Fibroblast of the conjunctiva (primary cell): ENCODE measurements at regions not wholly inside any gene's neighbourhood (a gene's known extent, or its start where the extent isn't known, plus 50 kb on each side); places are given as distances from the start of the nearest gene placed in this dataset.
A peak's percentile ranks its signal among the peaks of the same experiment; 100 is the strongest.
"Not testable (repeated sequence)": the region's sequence is repeated elsewhere in the genome, so short reads cannot be mapped to it uniquely, and the experiment has no call there.

Experiments
- DNase-seq: peaks from one replicate; pipeline ENCODE4 v3.0.0-alpha.2; 2010; ENCODE audit warnings: low read depth

- DNase-seq, result no peak
Observed at GRCh38 chr3:30521156-30521715, 85.2 kb upstream of the TGFBR2 start.

GRCh38 chr3:30522476-30522875, 83.9 kb upstream of the TGFBR2 start:
- DNase-seq, result no peak

GRCh38 chr3:30523366-30523765, 83.0 kb upstream of the TGFBR2 start:
- DNase-seq, result no peak

- DNase-seq, result no peak
Observed at GRCh38 chr3:30524357-30525040, 81.9 kb upstream of the TGFBR2 start.

GRCh38 chr3:30526031-30526430, 80.4 kb upstream of the TGFBR2 start:
- no peak for DNase-seq

- no peak for DNase-seq
Observed at GRCh38 chr3:30527186-30527585, 79.2 kb upstream of the TGFBR2 start.

- no peak for DNase-seq
Observed at GRCh38 chr3:30527720-30528119, 78.7 kb upstream of the TGFBR2 start.

GRCh38 chr3:30530084-30530483, 76.3 kb upstream of the TGFBR2 start:
- DNase-seq, result no peak

GRCh38 chr3:30531017-30531570, 75.3 kb upstream of the TGFBR2 start:
- no peak for DNase-seq

- DNase-seq, result no peak
Observed at GRCh38 chr3:30535525-30535924, 70.9 kb upstream of the TGFBR2 start.

- DNase-seq, result no peak
Observed at GRCh38 chr3:30538791-30539190, 67.6 kb upstream of the TGFBR2 start.

- no peak for DNase-seq
Observed at GRCh38 chr3:30539206-30539605, 67.2 kb upstream of the TGFBR2 start.

GRCh38 chr3:30539772-30540171, 66.6 kb upstream of the TGFBR2 start:
- no peak for DNase-seq

- not testable (repeated sequence) for DNase-seq
Observed at GRCh38 chr3:30541156-30541555, 65.2 kb upstream of the TGFBR2 start.

- DNase-seq, result no peak
Observed at GRCh38 chr3:30542897-30543296, 63.5 kb upstream of the TGFBR2 start.

GRCh38 chr3:30544812-30545211, 61.6 kb upstream of the TGFBR2 start:
- peak; percentile 57 for DNase-seq

GRCh38 chr3:30546934-30547333, 59.5 kb upstream of the TGFBR2 start:
- no peak for DNase-seq

- DNase-seq, result no peak
Observed at GRCh38 chr3:30547716-30548115, 58.7 kb upstream of the TGFBR2 start.

GRCh38 chr3:30548600-30548999, 57.8 kb upstream of the TGFBR2 start:
- DNase-seq, result no peak

- DNase-seq, result no peak
Observed at GRCh38 chr3:30549600-30549999, 56.8 kb upstream of the TGFBR2 start.

- DNase-seq, result no peak
Observed at GRCh38 chr3:30550246-30550645, 56.2 kb upstream of the TGFBR2 start.

- DNase-seq, result no peak
Observed at GRCh38 chr3:30551266-30551665, 55.1 kb upstream of the TGFBR2 start.

GRCh38 chr3:30551927-30552326, 54.5 kb upstream of the TGFBR2 start:
- no peak for DNase-seq
